CD8-positive, alpha-beta memory T cell (primary cell): ENCODE measurements at regions not wholly inside any gene's neighbourhood (a gene's known extent, or its start where the extent isn't known, plus 50 kb on each side); places are given as distances from the start of the nearest gene placed in this dataset.

Experiments used
- CTCF ChIA-PET: fragments of 350-600 bp; sonication (Branson Sonifier 250); formaldehyde crosslinking; loops from one replicate; lab custom pipeline; 2021; ENCODE audit warnings: antibody characterized with exemption; lab: Charles Lee
- POLR2A ChIA-PET: fragments of 350-600 bp; sonication (Branson Sonifier 250); formaldehyde crosslinking; loops from one replicate; lab custom pipeline; 2021; ENCODE audit warnings: antibody characterized with exemption; lab: Charles Lee
- DNase-seq, 5 donors: peaks; one replicate each; pipeline versions ENCODE4 v3.0.0 to v3.0.0-alpha.2; 2020 to 2022; ENCODE audit warnings: mixed read lengths in 1 of 5
- H3K27ac ChIP-seq: one replicate; pipeline ENCODE4 v1.7.0; 2013; ENCODE audit warnings: low read depth, mild to moderate bottlenecking, low read length, moderate library complexity
- H3K27me3 ChIP-seq: 2 replicates; pipeline ENCODE4 v1.7.0; 2013; ENCODE audit warnings: low read length, mild to moderate bottlenecking; ENCODE audit not compliant: insufficient read depth, poor library complexity, severe bottlenecking
- H3K36me3 ChIP-seq: 2 replicates; pipeline ENCODE4 v1.7.0; 2013; ENCODE audit warnings: mild to moderate bottlenecking, low read length, moderate library complexity; ENCODE audit not compliant: insufficient read depth
- H3K4me1 ChIP-seq: 2 replicates; pipeline ENCODE4 v1.7.0; 2013; ENCODE audit warnings: mild to moderate bottlenecking, low read length, moderate library complexity; ENCODE audit not compliant: insufficient read depth
- H3K4me3 ChIP-seq: 2 replicates; pipeline ENCODE4 v1.7.0; 2013; ENCODE audit warnings: mild to moderate bottlenecking, low read length
- H3K9me3 ChIP-seq: 2 replicates; pipeline ENCODE4 v1.7.0; 2013; ENCODE audit warnings: mild to moderate bottlenecking, low read length
- H3K27ac Mint-ChIP-seq, 8 donors: one replicate each; pipeline ENCODE4 v1.8.0; 2020 to 2021; ENCODE audit warnings: mixed read lengths in 8 of 8, mild to moderate bottlenecking in 6 of 8, inconsistent platforms in 3 of 8, moderate library complexity in 3 of 8
- H3K27me3 Mint-ChIP-seq, 2 donors: one replicate each; pipeline ENCODE4 v1.8.0; 2020 to 2021; ENCODE audit warnings: mixed read lengths in 2 of 2, mild to moderate bottlenecking in 1 of 2, moderate library complexity in 1 of 2
- H3K36me3 Mint-ChIP-seq, 3 donors: one replicate each; pipeline ENCODE4 v1.8.0; 2020 to 2021; ENCODE audit warnings: mixed read lengths in 3 of 3, inconsistent platforms in 1 of 3, mild to moderate bottlenecking in 1 of 3
- H3K4me1 Mint-ChIP-seq, 3 donors: one replicate each; pipeline ENCODE4 v1.8.0; 2020 to 2021; ENCODE audit warnings: mixed read lengths in 3 of 3, inconsistent platforms in 1 of 3, mild to moderate bottlenecking in 1 of 3
- H3K4me3 Mint-ChIP-seq, 7 donors: one replicate each; pipeline ENCODE4 v1.8.0; 2020 to 2021; ENCODE audit warnings: mixed read lengths in 7 of 7, mild to moderate bottlenecking in 6 of 7, moderate library complexity in 4 of 7, inconsistent platforms in 2 of 7
- H3K9me3 Mint-ChIP-seq, 5 donors: one replicate each; pipeline ENCODE4 v1.8.0; 2020 to 2022; ENCODE audit warnings: mixed read lengths in 5 of 5, mild to moderate bottlenecking in 3 of 5, moderate library complexity in 2 of 5, inconsistent platforms in 1 of 5

DNA sequence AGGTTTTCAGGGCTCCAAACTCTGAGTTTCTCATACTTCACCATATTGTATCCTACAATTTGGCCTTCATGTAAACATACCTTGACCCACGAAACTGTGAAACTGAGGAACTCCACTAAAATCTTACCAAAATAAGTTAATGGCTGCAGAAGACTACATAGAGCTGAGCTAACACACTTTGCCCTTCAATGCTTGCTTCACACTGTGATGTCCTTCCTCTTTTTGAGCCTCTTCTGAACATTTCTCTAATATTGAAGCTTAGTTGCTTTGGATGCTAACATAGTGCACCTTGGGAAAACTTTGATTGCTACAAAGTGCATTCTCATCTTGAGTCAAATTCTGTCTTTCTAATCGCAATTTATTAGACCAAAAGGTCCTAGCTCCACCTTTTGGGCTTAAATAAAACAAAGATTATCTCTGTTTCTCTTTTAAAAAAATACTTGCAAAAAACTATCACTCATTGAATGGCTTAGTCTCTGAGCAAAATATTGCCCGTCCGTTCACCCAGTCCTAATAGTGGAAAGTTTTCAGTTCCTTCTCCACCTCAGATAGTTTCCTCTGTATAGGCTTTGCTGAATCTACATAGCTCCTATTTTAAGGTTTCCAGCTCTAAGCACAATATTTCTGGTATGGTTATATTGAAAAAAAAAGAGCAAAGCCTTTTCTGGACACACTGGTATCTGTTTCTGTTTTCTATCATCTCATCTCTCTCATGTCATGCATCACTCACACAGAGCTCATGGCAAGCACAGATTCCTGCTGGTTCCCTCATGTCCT, 494.6 kb downstream of the RFPL4B start:
- no peak for DNase-seq
- CTCF ChIA-PET: no interaction called here
- H3K4me1 ChIP-seq: no peaks in the 10 kb centered on the region
- H3K36me3 Mint-ChIP-seq: no peaks in the 10 kb centered on the region
- POLR2A ChIA-PET: no interaction called here
- H3K27ac Mint-ChIP-seq: no peak overlapping the region
- no peaks in the 10 kb centered on the region for H3K27me3 ChIP-seq
- H3K4me1 Mint-ChIP-seq: no peaks in the 10 kb centered on the region
- no peak overlapping the region for H3K27ac ChIP-seq
- H3K36me3 ChIP-seq: no peaks in the 10 kb centered on the region
- H3K4me3 Mint-ChIP-seq: no peak overlapping the region
- H3K9me3 ChIP-seq: no peaks in the 10 kb centered on the region
- no peaks in the 10 kb centered on the region for H3K27me3 Mint-ChIP-seq
- peaks cover 4 to 21% (median 9%) of the 10 kb centered on the region in 5 donors for H3K9me3 Mint-ChIP-seq
- H3K4me3 ChIP-seq: no peak overlapping the region

DNA sequence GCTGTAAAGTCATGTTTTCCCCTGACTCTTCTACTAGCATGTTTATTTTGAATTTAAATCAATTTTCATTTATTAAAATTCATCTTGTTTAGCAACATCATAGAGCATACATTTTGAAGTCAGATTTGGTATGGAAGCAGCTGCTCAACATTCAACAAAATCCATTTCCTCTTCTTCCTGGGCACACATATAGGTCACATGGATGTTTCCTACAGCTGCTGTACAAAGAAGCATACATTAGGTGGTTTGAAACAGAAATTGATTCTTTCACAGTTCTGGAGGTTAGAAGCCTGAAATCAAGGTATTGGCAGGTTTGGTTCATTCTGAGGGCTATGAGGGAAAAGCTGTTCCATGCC, 495.2 kb downstream of the RFPL4B start:
- Mint-ChIP-seq H3K4me3 (no peak overlapping the region), H3K36me3 (no peaks in the 10 kb centered on the region), H3K9me3 (peaks cover 4 to 17% (median 9%) of the 10 kb centered on the region in 5 donors), H3K27ac (no peak overlapping the region), H3K27me3 (no peaks in the 10 kb centered on the region), H3K4me1 (no peaks in the 10 kb centered on the region)
- Histone ChIP-seq H3K4me3 (no peak overlapping the region), H3K9me3 (no peaks in the 10 kb centered on the region), H3K27me3 (no peaks in the 10 kb centered on the region), H3K36me3 (no peaks in the 10 kb centered on the region), H3K27ac (no peak overlapping the region), H3K4me1 (no peaks in the 10 kb centered on the region)
- POLR2A ChIA-PET: no interaction called here
- DNase-seq: no peak
- CTCF ChIA-PET: no interaction called here

DNA sequence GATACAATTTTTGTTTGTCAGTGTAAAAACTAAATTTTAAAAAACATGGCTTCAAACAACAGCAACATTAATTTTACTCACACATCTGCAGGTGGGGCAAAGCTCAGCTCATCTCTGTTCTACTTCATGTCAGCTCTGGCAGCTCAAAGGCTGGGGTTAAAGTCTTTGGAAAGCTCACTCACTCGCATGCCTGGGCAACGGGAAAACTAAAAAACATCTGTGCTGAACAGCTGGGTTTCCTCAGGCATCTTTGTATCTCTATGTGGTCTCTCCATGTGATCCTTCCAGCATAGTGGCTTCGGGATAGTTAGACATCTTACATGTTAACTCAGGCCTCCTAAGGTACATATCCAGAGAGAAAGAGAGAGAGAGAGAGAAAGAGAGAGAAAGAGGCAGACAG, 499.6 kb downstream of the RFPL4B start:
- CTCF ChIA-PET: no interaction called here
- Mint-ChIP-seq H3K36me3 (no peaks in the 10 kb centered on the region), H3K27ac (no peak overlapping the region)

DNA sequence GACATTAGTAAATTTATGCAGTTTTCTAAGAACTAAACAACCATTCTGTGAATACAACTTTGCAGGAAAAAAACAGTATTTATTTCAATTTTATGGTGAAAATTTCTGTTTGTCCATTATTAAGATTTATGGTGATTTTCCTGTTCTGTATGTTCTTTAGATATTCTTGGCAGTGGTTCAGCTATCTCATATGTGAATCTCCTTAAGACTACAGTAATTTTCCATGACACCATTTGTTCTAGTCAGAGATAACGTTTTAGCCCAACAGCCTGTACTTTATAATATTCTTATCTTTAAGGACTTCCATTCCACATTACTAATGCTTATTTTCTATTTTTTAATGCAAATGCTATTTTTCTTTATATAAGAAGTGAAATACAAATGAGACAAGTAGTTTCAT, 504.0 kb downstream of the RFPL4B start:
- POLR2A ChIA-PET: no interaction called here

More for the DNA sequence above, 499.6 kb downstream of the RFPL4B start:
- POLR2A ChIA-PET: no interaction called here
- no peak overlapping the region for H3K4me3 Mint-ChIP-seq
- no peak overlapping the region for H3K4me3 ChIP-seq
- no peaks in the 10 kb centered on the region for H3K27me3 ChIP-seq
- no peaks in the 10 kb centered on the region for H3K36me3 ChIP-seq
- no peaks in the 10 kb centered on the region for H3K4me1 Mint-ChIP-seq
- no peaks in the 10 kb centered on the region for H3K27me3 Mint-ChIP-seq
- H3K9me3 Mint-ChIP-seq: peaks cover 5 to 28% (median 11%) of the 10 kb centered on the region in 5 donors
- H3K9me3 ChIP-seq: no peaks in the 10 kb centered on the region
- no peak overlapping the region for H3K27ac ChIP-seq
- no peaks in the 10 kb centered on the region for H3K4me1 ChIP-seq
- DNase-seq: no peak

DNA sequence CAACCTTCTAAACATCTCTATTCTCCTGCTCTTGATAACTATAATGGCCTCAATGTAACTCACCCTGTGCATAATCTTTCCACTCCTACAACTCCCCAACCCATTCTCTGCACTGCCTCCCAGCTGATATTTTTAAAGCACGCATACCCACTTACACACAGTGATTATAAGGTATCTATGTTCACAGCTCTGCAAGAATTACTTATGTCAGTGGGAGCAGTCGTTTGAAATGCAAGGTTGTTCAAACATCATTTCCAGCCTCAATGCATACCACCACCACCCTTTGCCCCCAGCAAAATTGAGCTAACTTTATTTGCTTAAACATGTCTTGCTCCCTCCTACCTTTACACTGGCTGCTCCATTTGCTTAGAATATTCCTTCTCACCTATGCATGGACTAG, 506.0 kb downstream of the RFPL4B start:
- Histone ChIP-seq H3K4me1 (no peaks in the 10 kb centered on the region), H3K4me3 (no peak overlapping the region), H3K36me3 (no peaks in the 10 kb centered on the region), H3K27ac (no peak overlapping the region), H3K27me3 (no peaks in the 10 kb centered on the region), H3K9me3 (no peaks in the 10 kb centered on the region)
- POLR2A ChIA-PET: no interaction called here
- no peaks in the 10 kb centered on the region for H3K4me1 Mint-ChIP-seq
- CTCF ChIA-PET: no interaction called here
- H3K4me3 Mint-ChIP-seq: no peak overlapping the region
- peaks cover 0 to 18% (median 2%) of the 10 kb centered on the region in 5 donors for H3K9me3 Mint-ChIP-seq
- no peaks in the 10 kb centered on the region for H3K27me3 Mint-ChIP-seq
- no peaks in the 10 kb centered on the region for H3K36me3 Mint-ChIP-seq
- H3K27ac Mint-ChIP-seq: no peak overlapping the region
- DNase-seq: no peak

More for the DNA sequence above, 504.0 kb downstream of the RFPL4B start:
- Histone ChIP-seq H3K36me3 (no peaks in the 10 kb centered on the region), H3K4me3 (no peak overlapping the region), H3K9me3 (no peaks in the 10 kb centered on the region), H3K27ac (no peak overlapping the region), H3K4me1 (no peaks in the 10 kb centered on the region), H3K27me3 (no peaks in the 10 kb centered on the region)
- Mint-ChIP-seq H3K27me3 (no peaks in the 10 kb centered on the region), H3K27ac (no peak overlapping the region), H3K4me3 (no peak overlapping the region), H3K9me3 (peaks cover 0 to 18% (median 4%) of the 10 kb centered on the region in 5 donors), H3K36me3 (no peaks in the 10 kb centered on the region), H3K4me1 (no peaks in the 10 kb centered on the region)
- no peak for DNase-seq
- CTCF ChIA-PET: no interaction called here

DNA sequence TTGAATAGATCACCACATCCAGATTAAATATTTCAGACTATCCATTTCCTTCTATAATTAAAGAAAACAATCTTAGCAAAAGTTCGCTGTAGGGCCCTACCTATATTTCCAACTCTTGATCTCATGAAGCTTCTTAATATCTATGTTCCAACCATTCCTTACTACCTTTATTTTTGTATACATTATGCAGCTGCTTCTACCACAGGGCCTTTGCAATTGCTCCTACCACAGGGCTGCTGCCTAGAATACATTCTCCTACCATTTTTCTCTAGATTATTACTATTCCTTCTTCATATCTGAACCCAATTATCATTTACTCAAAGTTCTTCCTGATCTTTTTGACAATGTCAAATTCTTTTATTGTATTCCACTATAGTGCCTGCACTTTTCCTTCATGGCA, 516.6 kb downstream of the RFPL4B start:
- ChIA-PET CTCF (no interaction called here), POLR2A (no interaction called here)
- Histone ChIP-seq H3K9me3 (no peaks in the 10 kb centered on the region), H3K4me3 (no peak overlapping the region), H3K27me3 (no peaks in the 10 kb centered on the region), H3K36me3 (no peaks in the 10 kb centered on the region), H3K27ac (no peak overlapping the region), H3K4me1 (no peaks in the 10 kb centered on the region)
- Mint-ChIP-seq H3K9me3 (peaks cover 0 to 15% (median 3%) of the 10 kb centered on the region in 5 donors), H3K4me1 (no peaks in the 10 kb centered on the region), H3K27ac (no peak overlapping the region), H3K27me3 (no peaks in the 10 kb centered on the region), H3K4me3 (no peak overlapping the region), H3K36me3 (no peaks in the 10 kb centered on the region)
- DNase-seq: no peak

DNA sequence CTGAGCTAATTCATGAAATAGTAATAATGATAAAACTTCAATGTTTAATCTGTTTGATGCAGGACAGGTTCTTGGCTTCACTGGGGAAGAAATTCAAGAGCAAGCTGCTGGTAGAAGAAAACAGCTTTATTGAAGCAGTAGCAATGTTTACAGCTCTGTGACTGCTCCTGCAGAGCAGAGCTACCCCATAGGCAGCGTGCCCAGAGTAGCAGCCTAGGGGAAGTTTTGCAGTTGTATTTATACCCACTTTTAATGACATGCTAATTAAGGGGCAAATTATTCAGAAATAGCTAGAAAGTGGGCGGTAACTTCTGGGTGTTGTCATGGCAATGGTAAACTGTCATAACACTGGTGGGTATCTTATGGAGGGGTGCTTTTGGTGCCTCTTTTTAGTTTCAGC, 518.0 kb downstream of the RFPL4B start:
- POLR2A ChIA-PET: no interaction called here

DNA sequence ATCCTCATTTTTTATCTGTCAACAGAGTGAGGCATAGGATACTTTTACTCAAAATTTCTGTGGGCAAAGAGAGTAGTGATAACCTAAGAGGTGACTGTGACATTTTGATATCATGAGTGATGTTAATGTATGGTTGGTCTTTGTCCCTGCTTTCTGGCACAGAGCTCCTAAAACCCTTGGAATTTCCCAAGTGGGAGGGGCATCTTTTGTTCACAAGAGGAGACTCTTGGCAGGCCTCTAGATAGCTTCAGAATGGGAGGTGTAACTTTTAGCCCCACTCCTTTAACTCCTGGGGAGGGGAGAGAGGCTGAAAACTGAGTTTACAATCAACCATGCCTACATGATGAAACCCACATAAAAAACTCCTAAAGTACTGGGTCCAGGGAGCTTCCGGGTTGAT, 527.8 kb downstream of the RFPL4B start:
- DNase-seq: no peak
- no peaks in the 10 kb centered on the region for H3K27me3 ChIP-seq
- no peaks in the 10 kb centered on the region for H3K4me1 ChIP-seq
- H3K27ac Mint-ChIP-seq: no peak overlapping the region
- H3K4me1 Mint-ChIP-seq: no peaks in the 10 kb centered on the region
- no peaks in the 10 kb centered on the region for H3K36me3 ChIP-seq
- no peaks in the 10 kb centered on the region for H3K36me3 Mint-ChIP-seq
- no peak overlapping the region for H3K27ac ChIP-seq
- H3K27me3 Mint-ChIP-seq: peaks cover 0 to 1% of the 10 kb centered on the region in 2 donors
- H3K4me3 Mint-ChIP-seq: no peak overlapping the region
- ChIA-PET CTCF (no interaction called here), POLR2A (no interaction called here)
- no peaks in the 10 kb centered on the region for H3K9me3 ChIP-seq
- no peak overlapping the region for H3K4me3 ChIP-seq
- peaks cover 3 to 13% (median 9%) of the 10 kb centered on the region in 5 donors for H3K9me3 Mint-ChIP-seq

More for the DNA sequence above, 518.0 kb downstream of the RFPL4B start:
- Mint-ChIP-seq H3K27me3 (no peaks in the 10 kb centered on the region), H3K4me3 (no peak overlapping the region), H3K36me3 (no peaks in the 10 kb centered on the region), H3K27ac (no peak overlapping the region), H3K4me1 (no peaks in the 10 kb centered on the region), H3K9me3 (peaks cover 0 to 14% (median 4%) of the 10 kb centered on the region in 5 donors)
- DNase-seq: no peak
- H3K27me3 ChIP-seq: no peaks in the 10 kb centered on the region
- no peaks in the 10 kb centered on the region for H3K9me3 ChIP-seq
- no peaks in the 10 kb centered on the region for H3K4me1 ChIP-seq
- no peaks in the 10 kb centered on the region for H3K36me3 ChIP-seq
- H3K27ac ChIP-seq: no peak overlapping the region
- no peak overlapping the region for H3K4me3 ChIP-seq
- CTCF ChIA-PET: no interaction called here
